Prostate gland (tissue), 2 donors: ENCODE measurements at regions not wholly inside any gene's neighbourhood (a gene's known extent, or its start where the extent isn't known, plus 50 kb on each side); places are given as distances from the start of the nearest gene placed in this dataset.
A peak's percentile ranks its signal among the peaks of the same experiment; 100 is the strongest.

Experiments
- DNase-seq: peaks from one replicate; pipeline ENCODE4 v3.0.0-alpha.2; 2019; ENCODE audit warnings: low spot score
- H3K27ac ChIP-seq, 2 donors: fragments of 200-600 bp; sonication (generic); 2 replicates each; pipeline ENCODE4 v1.5.1; 2017 to 2019
- H3K27me3 ChIP-seq: fragments of 200-600 bp; sonication (generic); replicated peaks from 2 replicates; pipeline ENCODE4 v1.5.1; 2019; ENCODE audit not compliant: insufficient read depth
- H3K36me3 ChIP-seq, 2 donors: fragments of 200-600 bp; sonication (generic); 1 replicate in 1 of 2; 2 replicates in 1 of 2; pipeline versions ENCODE4 v1.5.1 to v1.8.1; 2017 to 2019
- H3K4me1 ChIP-seq: fragments of 200-600 bp; sonication (generic); replicated peaks from 2 replicates; pipeline ENCODE4 v1.5.1; 2019
- H3K4me3 ChIP-seq, 2 donors: fragments of 200-600 bp; sonication (generic); 2 replicates each; pipeline ENCODE4 v1.5.1; 2017 to 2019
- H3K9me3 ChIP-seq: fragments of 200-600 bp; sonication (generic); 2 replicates; pipeline ENCODE4 v1.5.1; 2017
- POLR2A ChIP-seq: fragments of 450-650 bp; IDR thresholded peaks from one replicate; pipeline ENCODE4 v1.6.1; 2016; ENCODE audit warnings: antibody characterized with exemption, mild to moderate bottlenecking
- POLR2AphosphoS5 ChIP-seq: sonication (generic); formaldehyde crosslinking; IDR thresholded peaks from one replicate; pipeline ENCODE4 v1.6.1; 2017; ENCODE audit warnings: antibody characterized with exemption
- WGBS: methylation state at CpG from one replicate; pipeline ENCODE4 v1.1.5; 2018; 5-methylcytosine and 5-hydroxymethylcytosine counted together
- intact Hi-C: fragments of 100-400 bp; cut with DNase I; formaldehyde crosslinking; loops from one replicate; pipeline ENCODE4 v1.14.2; 2022
- TF ChIP-seq, protein P1 (sequence below), 4 experiments: fragments of 200-600 bp in 2 of 4; fragments of 450-650 bp in 2 of 4; sonication (generic) in 2 of 4; IDR thresholded peaks; 1 replicate in 3 of 4; 2 replicates in 1 of 4; pipeline ENCODE4 v1.5.1; 2016 to 2019; ENCODE audit warnings: antibody characterized with exemption in 4 of 4, mild to moderate bottlenecking in 2 of 4, moderate library complexity in 2 of 4

DNA sequence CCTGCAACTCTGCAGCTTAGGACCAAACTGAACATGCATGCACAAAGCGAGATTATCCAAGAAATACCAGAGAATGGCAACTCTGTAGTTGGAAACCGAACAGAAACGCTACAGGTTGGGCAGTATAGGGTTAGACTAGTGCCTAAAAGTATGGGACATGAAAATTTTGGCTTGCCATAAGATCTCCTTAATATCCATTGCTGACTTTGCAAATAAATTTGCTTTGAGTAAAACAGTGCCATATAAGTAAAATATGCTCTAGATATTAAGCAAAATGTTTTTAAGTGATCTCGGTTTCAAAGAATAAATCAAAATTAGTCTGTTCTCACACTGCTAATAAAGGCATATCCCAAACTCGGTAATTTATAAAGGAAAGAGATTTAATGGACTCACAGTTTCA, 456.0 kb downstream of the PRDM9 start:
- 92% methylated on average over 5 of the region's 5 CpGs for WGBS
- DNase-seq = no peak
- intact Hi-C loops = no loop called here
- TF ChIP-seq, protein P1, sequence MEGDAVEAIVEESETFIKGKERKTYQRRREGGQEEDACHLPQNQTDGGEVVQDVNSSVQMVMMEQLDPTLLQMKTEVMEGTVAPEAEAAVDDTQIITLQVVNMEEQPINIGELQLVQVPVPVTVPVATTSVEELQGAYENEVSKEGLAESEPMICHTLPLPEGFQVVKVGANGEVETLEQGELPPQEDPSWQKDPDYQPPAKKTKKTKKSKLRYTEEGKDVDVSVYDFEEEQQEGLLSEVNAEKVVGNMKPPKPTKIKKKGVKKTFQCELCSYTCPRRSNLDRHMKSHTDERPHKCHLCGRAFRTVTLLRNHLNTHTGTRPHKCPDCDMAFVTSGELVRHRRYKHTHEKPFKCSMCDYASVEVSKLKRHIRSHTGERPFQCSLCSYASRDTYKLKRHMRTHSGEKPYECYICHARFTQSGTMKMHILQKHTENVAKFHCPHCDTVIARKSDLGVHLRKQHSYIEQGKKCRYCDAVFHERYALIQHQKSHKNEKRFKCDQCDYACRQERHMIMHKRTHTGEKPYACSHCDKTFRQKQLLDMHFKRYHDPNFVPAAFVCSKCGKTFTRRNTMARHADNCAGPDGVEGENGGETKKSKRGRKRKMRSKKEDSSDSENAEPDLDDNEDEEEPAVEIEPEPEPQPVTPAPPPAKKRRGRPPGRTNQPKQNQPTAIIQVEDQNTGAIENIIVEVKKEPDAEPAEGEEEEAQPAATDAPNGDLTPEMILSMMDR (IDR thresholded peaks at IDR 0.05) = no peak
- TF ChIP-seq POLR2A (no peak), POLR2AphosphoS5 (no peak)
- no peak overlapping the region for H3K27ac ChIP-seq
- H3K36me3 ChIP-seq = no peaks in the 10 kb centered on the region
- H3K4me3 ChIP-seq = no peak overlapping the region
- H3K27me3 ChIP-seq = no peaks in the 10 kb centered on the region
- H3K4me1 ChIP-seq = no peaks in the 10 kb centered on the region
- no peaks in the 10 kb centered on the region for H3K9me3 ChIP-seq

DNA sequence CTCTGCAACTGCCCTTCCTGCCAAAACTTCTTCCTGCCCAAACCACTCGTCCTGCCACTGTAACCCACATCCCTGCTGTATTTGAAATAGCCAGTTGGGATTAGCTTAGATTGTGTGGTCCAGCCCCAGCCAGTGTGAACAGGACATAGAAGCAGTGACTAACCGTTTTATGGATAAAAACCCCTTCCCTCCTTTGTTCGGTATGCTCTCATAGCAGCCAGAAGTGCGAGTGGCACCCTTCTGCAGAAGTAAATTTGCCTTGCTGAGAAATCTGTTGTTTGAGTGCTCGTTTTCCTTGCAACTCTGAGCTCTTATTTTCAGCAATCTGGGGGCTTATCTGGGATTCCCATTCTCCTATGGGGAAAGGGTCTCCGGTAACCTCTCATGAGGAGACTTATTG, 470.0 kb downstream of the PRDM9 start:
- TF ChIP-seq POLR2A = no peak
- TF ChIP-seq, protein P1 (IDR thresholded peaks at IDR 0.05) = no peak
- TF ChIP-seq POLR2AphosphoS5 = no peak
- DNase-seq = no peak
- H3K27ac ChIP-seq = no peak overlapping the region
- no peak overlapping the region for H3K4me3 ChIP-seq
- H3K9me3 ChIP-seq = no peaks in the 10 kb centered on the region
- intact Hi-C loops = no loop called here
- no peaks in the 10 kb centered on the region for H3K4me1 ChIP-seq
- H3K27me3 ChIP-seq = no peaks in the 10 kb centered on the region
- 82% methylated on average over 6 of the region's 6 CpGs for WGBS
- no peaks in the 10 kb centered on the region for H3K36me3 ChIP-seq

DNA sequence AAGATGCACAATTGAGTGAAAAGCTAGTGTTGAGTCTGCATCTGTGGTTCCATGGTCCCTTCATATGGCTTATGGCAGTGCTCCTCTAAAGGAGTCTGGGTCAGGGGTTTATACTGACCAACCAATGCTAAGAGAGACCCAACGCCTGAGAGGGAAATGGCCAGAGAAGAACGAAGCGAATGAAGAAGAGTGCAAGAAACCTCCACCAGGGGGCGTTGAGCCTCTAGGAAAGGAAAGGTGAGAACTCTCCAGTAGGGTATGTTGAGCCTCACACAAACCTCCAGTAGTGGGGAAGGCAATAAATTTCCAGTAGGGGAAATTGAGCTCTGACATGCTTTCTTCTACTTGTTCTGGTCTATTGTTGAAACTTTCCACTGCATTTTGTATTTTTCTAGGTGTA, 470.6 kb downstream of the PRDM9 start:
- Histone ChIP-seq H3K9me3 (no peaks in the 10 kb centered on the region), H3K4me1 (no peaks in the 10 kb centered on the region), H3K27ac (no peak overlapping the region), H3K4me3 (no peak overlapping the region), H3K27me3 (no peaks in the 10 kb centered on the region), H3K36me3 (no peaks in the 10 kb centered on the region)
- intact Hi-C loops = no loop called here
- 70% methylated on average over 4 of the region's 4 CpGs for WGBS
- no peak for DNase-seq
- TF ChIP-seq, protein P1 (IDR thresholded peaks at IDR 0.05) = no peak

DNA sequence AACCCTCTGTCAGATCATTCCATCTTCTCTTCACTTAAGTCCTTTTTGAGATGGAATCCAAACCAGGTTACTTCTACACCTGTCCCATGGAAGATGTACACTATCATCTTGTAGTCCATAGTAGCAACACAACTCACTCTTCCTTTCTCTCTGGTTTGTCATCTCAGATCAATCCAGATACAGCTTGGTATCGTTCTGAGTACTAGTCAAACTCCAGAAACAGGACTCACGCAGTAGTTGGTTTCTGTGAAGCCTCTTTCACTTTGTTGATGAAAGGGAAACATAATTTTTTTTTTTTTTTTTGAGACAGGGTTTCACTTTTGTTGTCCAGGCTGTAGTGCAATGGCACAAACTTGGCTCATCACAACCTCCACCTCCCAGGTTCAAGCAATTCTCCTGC, 484.0 kb downstream of the PRDM9 start:
- Histone ChIP-seq H3K4me1 (no peaks in the 10 kb centered on the region), H3K36me3 (no peaks in the 10 kb centered on the region), H3K4me3 (no peak overlapping the region), H3K27me3 (no peaks in the 10 kb centered on the region), H3K27ac (no peak overlapping the region), H3K9me3 (no peaks in the 10 kb centered on the region)
- TF ChIP-seq, protein P1 (IDR thresholded peaks at IDR 0.05) = no peak
- TF ChIP-seq POLR2A = no peak
- TF ChIP-seq POLR2AphosphoS5 = no peak
- intact Hi-C loops = no loop called here
- no peak for DNase-seq
- 94% methylated on average over 2 of the region's 2 CpGs for WGBS

DNA sequence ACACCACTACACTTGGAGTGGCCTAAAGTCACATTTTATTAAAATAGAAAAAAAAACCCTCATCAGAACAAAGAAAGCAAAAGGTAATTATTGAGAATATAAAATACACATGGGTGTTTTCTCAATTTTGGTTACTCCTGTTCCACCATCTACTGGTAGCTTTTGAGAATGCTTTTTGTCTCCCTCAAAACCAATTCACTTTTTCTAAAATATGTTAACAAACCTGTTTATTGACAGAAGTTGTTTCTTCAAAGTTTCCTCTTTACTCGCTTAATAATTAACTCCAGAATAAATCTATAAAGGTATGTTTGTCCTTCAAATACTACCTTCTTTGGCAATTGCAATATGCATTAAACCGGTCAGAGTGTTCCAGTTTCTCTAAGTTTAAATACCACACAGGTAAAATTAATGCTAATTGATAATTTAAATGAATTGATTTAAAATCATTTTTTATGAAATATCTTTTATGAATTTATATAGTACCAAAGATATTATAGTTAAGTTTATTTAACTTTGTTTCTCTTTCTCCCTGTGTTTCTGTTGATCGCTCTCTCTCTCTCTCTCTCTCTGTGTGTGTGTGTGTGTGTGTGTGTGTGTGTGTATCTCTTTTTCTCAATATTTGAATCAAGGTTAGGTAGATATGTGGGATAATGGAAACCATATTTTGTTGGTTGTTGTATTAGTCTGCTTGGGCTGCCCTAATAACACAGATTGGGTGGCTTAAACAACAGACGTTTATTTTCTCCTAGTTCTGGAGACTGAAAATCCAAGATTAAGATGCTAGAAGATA, 487.4 kb downstream of the PRDM9 start:
- no peak for TF ChIP-seq POLR2A
- TF ChIP-seq, protein P1 (IDR thresholded peaks at IDR 0.05) = peak in 3 of 4 experiments; percentile 7 to 26 (median 11)
- H3K27ac ChIP-seq = no peak overlapping the region

More for the DNA sequence above, 487.4 kb downstream of the PRDM9 start:
- H3K36me3 ChIP-seq = no peaks in the 10 kb centered on the region
- DNase-seq = no peak
- H3K9me3 ChIP-seq = no peaks in the 10 kb centered on the region
- no peaks in the 10 kb centered on the region for H3K27me3 ChIP-seq
- H3K4me3 ChIP-seq = no peak overlapping the region
- 55% methylated on average over 4 of the region's 4 CpGs for WGBS
- intact Hi-C loops = no loop called here
- no peaks in the 10 kb centered on the region for H3K4me1 ChIP-seq
